GM11168 (cell line): ENCODE measurements at regions not wholly inside any gene's neighbourhood (a gene's known extent, or its start where the extent isn't known, plus 50 kb on each side); places are given as distances from the start of the nearest gene placed in this dataset.
"Not testable (repeated sequence)": the region's sequence is repeated elsewhere in the genome, so short reads cannot be mapped to it uniquely, and the experiment has no call there.

Experiments used
- in situ Hi-C: fragments of 300-500 bp; cut with MboI; formaldehyde crosslinking; loops from one replicate; pipeline ENCODE4 v1.12.0; 2022; ENCODE audit warnings: low sequenced_read_pairs; ENCODE audit not compliant: unreplicated experiment

GRCh38 chr18:28729321-28729720 lies 552.4 kb upstream of the CDH2 start:
- in situ Hi-C loops = no loop called here

- in situ Hi-C loops = no loop called here
Measured at GRCh38 chr18:28728891-28729290, 552.0 kb upstream of the CDH2 start.

GRCh38 chr18:28727189-28727588 lies 550.3 kb upstream of the CDH2 start:
- in situ Hi-C loops = not testable (repeated sequence)

DNA sequence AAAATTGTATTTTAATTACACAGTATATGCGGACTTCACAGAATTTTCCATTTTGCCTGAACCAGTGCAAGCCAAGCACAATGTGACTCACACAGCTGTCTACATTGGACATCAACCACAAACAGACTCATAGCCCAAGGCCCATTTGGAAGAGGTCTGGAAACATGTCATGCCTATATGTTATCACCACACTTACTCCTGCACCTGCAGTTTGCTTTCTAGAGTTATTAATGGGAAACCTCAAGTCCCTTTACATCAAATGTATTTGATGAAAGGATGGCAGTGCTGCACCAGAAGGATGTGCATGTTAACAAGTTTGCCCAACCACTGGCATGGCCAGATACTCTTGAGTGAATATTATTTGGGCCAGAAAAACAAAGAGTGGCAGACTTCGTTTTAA lies 548.9 kb upstream of the CDH2 start:
- in situ Hi-C loops = no loop called here

GRCh38 chr18:28723506-28723905 lies 546.6 kb upstream of the CDH2 start:
- in situ Hi-C loops = no loop called here

DNA sequence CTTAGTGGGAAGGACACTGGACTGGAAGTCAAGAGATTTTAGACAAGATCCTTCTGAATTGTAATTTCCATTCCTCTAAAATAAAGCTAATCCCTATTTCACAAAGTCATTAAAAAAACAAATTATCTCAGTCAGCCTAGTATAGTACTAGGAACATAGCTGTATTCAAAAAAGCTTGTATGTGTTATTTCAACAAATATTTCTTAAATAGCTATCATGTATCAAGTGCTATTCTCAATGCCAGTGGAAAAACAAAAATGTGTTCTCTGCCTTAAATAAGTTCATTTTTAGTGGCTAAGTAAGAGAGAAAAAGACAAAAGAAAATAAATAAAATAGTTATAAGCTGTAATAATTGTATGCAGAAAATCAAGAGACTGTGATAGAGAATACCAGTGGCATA lies 541.8 kb upstream of the CDH2 start:
- in situ Hi-C loops = no loop called here

DNA sequence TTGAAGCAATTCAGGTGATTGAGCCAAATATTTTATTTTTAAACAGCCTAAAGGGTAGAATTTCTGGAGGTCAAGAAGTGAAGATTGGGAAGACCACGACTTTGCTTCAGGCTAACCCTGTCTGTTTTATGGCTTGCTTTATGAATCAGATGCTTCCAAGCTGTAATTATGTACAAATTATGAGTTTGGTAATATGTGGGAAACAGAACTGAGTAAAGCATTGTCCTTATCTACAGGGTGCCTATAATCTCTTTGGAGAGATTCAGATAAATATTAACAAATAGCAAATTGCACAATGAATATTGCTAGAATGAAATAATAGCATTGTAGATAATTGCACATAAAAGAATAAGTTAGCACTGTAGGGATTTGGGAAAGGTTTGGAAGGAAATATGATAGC lies 539.4 kb upstream of the CDH2 start:
- in situ Hi-C loops = no loop called here

DNA sequence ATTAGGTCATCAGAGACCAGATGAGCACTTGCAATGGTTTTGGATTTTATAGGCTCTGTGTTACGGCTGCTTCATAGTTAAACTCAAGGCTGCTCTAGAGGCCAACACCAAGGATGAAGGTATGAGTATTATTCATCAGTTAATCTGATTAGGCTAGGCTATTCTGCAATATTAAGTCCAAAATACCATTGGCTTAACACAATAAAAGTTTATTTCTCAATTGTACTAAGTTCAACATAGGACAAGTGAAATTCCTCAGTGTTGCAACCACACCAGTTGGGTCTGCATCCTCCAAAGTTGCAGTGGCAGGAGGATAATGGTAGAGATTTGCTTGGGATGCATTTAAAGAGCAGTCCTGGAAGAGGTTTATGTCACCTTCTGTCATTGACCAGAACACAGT lies 538.3 kb upstream of the CDH2 start:
- in situ Hi-C loops = no loop called here

- in situ Hi-C loops = no loop called here
Measured at GRCh38 chr18:28714498-28714897, 537.6 kb upstream of the CDH2 start.

- in situ Hi-C loops = no loop called here
Measured at GRCh38 chr18:28712796-28713425, 536.0 kb upstream of the CDH2 start.

DNA sequence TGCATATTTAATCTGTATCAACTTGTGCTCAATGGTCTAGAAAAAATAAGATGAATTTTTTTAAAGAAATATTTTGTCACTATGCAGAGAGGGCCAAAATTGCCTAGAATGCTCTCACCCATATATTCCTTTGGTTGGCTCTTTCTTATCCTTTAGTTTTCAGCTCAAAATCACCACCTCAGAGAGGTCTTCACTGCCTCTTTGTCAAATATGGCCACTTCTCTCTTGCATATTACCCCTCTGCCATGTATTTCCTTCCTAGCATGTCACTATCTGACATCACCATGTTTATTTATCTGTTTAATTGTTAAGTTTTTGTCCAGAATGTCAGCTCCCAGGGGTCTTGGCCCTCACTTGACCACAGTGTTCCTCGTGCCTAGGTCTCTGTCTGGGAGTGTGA lies 535.2 kb upstream of the CDH2 start:
- in situ Hi-C loops = no loop called here

- in situ Hi-C loops = no loop called here
Measured at GRCh38 chr18:28711096-28711495, 534.2 kb upstream of the CDH2 start.

GRCh38 chr18:28707006-28707405 lies 530.1 kb upstream of the CDH2 start:
- in situ Hi-C loops = no loop called here

DNA sequence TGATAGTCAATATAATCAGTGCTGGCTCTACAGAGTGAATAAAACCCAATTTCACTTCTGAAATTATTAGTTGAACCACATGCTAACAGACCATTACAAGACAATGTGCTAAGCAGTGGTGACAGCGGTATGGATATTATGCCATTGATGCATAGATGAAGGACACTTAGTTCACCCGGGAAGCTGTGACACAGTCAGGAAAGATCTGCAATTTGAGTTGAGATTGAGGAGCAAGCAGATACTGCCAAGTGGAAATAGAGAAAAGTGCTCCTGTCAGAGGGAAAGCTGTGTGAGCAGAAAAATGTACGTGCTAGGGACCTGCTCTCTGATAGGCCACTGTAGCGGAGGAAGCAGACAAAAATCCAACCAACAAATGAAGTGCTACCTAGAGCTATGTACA lies 529.5 kb upstream of the CDH2 start:
- in situ Hi-C loops = no loop called here

- in situ Hi-C loops = no loop called here
Measured at GRCh38 chr18:28705482-28705881, 528.6 kb upstream of the CDH2 start.

GRCh38 chr18:28692337-28692736 lies 515.4 kb upstream of the CDH2 start:
- in situ Hi-C loops = no loop called here

- in situ Hi-C loops = no loop called here
Measured at GRCh38 chr18:28691496-28691840, 514.5 kb upstream of the CDH2 start.

GRCh38 chr18:28690836-28691495 lies 514.0 kb upstream of the CDH2 start:
- in situ Hi-C loops = no loop called here

- in situ Hi-C loops = no loop called here
Measured at GRCh38 chr18:28690100-28690499, 513.2 kb upstream of the CDH2 start.

GRCh38 chr18:28689588-28689987 lies 512.7 kb upstream of the CDH2 start:
- in situ Hi-C loops = no loop called here

- in situ Hi-C loops = no loop called here
Measured at GRCh38 chr18:28684746-28685355, 507.9 kb upstream of the CDH2 start.

GRCh38 chr18:28682912-28683311 lies 506.0 kb upstream of the CDH2 start:
- in situ Hi-C loops = no loop called here
